ENCODE measurements at regions not wholly inside any gene's neighbourhood (a gene's known extent, or its start where the extent isn't known, plus 50 kb on each side); places are given as distances from the start of the nearest gene placed in this dataset.

DNA sequence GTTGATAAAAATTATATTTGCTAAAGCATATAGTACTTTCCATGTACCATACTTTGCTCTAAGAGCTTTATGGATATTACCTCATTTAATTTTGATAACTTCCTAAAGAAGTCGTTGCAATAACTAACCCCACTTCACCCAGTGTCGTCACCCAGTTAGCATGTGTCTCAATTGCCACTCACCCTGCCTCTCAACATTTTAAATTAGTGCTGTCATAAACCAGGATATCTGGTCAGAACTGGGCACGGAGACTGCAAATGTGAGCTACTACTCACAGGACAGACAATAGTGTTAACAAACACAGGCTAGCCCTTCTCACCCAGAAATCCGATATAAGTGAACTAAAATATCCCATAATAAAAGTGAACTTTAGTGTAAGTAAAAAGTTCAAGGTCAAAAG is 430.6 kb downstream of the KLF12 start:
- no peak overlapping the region for H3K4me2 ChIP-seq (ENCODE audit: low read length)
- no peak for TF ChIP-seq RAD21 (conservative IDR thresholded peaks at IDR 0.05)
- TF ChIP-seq, protein P1, sequence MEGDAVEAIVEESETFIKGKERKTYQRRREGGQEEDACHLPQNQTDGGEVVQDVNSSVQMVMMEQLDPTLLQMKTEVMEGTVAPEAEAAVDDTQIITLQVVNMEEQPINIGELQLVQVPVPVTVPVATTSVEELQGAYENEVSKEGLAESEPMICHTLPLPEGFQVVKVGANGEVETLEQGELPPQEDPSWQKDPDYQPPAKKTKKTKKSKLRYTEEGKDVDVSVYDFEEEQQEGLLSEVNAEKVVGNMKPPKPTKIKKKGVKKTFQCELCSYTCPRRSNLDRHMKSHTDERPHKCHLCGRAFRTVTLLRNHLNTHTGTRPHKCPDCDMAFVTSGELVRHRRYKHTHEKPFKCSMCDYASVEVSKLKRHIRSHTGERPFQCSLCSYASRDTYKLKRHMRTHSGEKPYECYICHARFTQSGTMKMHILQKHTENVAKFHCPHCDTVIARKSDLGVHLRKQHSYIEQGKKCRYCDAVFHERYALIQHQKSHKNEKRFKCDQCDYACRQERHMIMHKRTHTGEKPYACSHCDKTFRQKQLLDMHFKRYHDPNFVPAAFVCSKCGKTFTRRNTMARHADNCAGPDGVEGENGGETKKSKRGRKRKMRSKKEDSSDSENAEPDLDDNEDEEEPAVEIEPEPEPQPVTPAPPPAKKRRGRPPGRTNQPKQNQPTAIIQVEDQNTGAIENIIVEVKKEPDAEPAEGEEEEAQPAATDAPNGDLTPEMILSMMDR (IDR thresholded peaks at IDR 0.05; ENCODE audit: poor library complexity, severe bottlenecking), result no peak
- TF ChIP-seq, protein P2, sequence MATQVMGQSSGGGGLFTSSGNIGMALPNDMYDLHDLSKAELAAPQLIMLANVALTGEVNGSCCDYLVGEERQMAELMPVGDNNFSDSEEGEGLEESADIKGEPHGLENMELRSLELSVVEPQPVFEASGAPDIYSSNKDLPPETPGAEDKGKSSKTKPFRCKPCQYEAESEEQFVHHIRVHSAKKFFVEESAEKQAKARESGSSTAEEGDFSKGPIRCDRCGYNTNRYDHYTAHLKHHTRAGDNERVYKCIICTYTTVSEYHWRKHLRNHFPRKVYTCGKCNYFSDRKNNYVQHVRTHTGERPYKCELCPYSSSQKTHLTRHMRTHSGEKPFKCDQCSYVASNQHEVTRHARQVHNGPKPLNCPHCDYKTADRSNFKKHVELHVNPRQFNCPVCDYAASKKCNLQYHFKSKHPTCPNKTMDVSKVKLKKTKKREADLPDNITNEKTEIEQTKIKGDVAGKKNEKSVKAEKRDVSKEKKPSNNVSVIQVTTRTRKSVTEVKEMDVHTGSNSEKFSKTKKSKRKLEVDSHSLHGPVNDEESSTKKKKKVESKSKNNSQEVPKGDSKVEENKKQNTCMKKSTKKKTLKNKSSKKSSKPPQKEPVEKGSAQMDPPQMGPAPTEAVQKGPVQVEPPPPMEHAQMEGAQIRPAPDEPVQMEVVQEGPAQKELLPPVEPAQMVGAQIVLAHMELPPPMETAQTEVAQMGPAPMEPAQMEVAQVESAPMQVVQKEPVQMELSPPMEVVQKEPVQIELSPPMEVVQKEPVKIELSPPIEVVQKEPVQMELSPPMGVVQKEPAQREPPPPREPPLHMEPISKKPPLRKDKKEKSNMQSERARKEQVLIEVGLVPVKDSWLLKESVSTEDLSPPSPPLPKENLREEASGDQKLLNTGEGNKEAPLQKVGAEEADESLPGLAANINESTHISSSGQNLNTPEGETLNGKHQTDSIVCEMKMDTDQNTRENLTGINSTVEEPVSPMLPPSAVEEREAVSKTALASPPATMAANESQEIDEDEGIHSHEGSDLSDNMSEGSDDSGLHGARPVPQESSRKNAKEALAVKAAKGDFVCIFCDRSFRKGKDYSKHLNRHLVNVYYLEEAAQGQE (IDR thresholded peaks at IDR 0.05; ENCODE audit: borderline replicate concordance), result no peak
- TF ChIP-seq EP300 (conservative IDR thresholded peaks at IDR 0.05; ENCODE audit: poor library complexity, severe bottlenecking), result no peak
- TF ChIP-seq POLR2AphosphoS5 (IDR thresholded peaks at IDR 0.05), result no peak
- TF ChIP-seq TAF1 (IDR thresholded peaks at IDR 0.05; ENCODE audit: low read depth), result no peak
- no peak for TF ChIP-seq SMC3 (conservative IDR thresholded peaks at IDR 0.05; ENCODE audit: poor library complexity)
- TF ChIP-seq MXI1 (conservative IDR thresholded peaks at IDR 0.05; ENCODE audit: poor library complexity, severe bottlenecking), result no peak
- no peak for TF ChIP-seq EZH2 (IDR thresholded peaks at IDR 0.05; ENCODE audit: borderline replicate concordance, insufficient read depth, low read length, poor library complexity, severe bottlenecking)
- no peaks in the 10 kb centered on the region for H3K9me2 ChIP-seq (ENCODE audit: insufficient read depth, low read length)
- H3K36me3 ChIP-seq (ENCODE audit: insufficient read depth, low read length), result peaks cover 6% of the 10 kb centered on the region
- H3F3A ChIP-seq (ENCODE audit: insufficient read depth, low read length, poor library complexity, severe bottlenecking), result no peaks in the 10 kb centered on the region
- H3K27me3 ChIP-seq (ENCODE audit: insufficient read depth, low read depth, low read length), result no peaks in the 10 kb centered on the region
- H3K79me2 ChIP-seq (replicated peaks; ENCODE audit: insufficient read depth, low read length), result no peaks in the 10 kb centered on the region
- no peak overlapping the region for H3K9ac ChIP-seq (ENCODE audit: low read length)
- no peaks in the 10 kb centered on the region for H4K20me1 ChIP-seq (ENCODE audit: insufficient read depth)
- no peaks in the 10 kb centered on the region for H3K9me3 ChIP-seq (ENCODE audit: low read length)
- no peak overlapping the region for H3K4me3 ChIP-seq (ENCODE audit: low read length)
- H2AFZ ChIP-seq (ENCODE audit: low read depth, low read length), result no peak overlapping the region
- H3K27ac ChIP-seq (ENCODE audit: low read length), result no peak overlapping the region

DNA sequence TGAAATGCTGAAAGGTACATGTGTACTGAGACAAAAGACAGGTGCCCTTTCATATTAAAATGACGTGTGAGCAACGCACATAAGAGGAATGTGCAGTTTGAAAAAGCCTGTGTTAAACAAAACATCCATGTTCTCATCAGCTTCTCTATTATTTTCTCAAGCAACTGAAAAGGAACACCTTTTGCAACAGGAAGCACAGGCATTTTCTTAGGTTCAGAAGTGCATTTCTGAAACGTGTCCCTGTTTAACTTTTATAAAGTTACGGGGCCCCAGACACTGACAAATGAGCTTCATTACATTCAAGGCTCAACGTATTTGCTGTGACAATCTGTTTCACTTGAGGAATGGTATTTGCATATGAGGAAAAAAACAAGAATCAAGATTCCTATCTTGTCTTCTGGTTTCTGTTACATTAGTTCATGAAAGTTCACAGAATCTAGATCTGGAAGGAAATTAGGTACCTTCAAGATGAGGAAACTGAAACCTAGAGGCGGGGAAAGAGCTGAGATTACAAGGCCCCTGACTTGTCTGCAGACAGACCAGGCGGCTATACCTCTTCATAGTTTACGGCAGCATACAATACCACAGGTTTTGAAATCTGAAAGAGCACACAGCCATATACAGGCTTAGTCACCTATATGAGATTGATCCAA is 431.7 kb downstream of the KLF12 start:
- no peak overlapping the region for H3K4me3 ChIP-seq (ENCODE audit: low read length)
- no peak overlapping the region for H3K4me2 ChIP-seq (ENCODE audit: low read length)
- no peak overlapping the region for H3K27ac ChIP-seq (ENCODE audit: low read length)
- no peak overlapping the region for H2AFZ ChIP-seq (ENCODE audit: low read depth, low read length)
- peaks cover 6% of the 10 kb centered on the region for H3K36me3 ChIP-seq (ENCODE audit: insufficient read depth, low read length)
- no peak overlapping the region for H3K9ac ChIP-seq (ENCODE audit: low read length)
- H3K27me3 ChIP-seq (ENCODE audit: insufficient read depth, low read depth, low read length), result no peaks in the 10 kb centered on the region
- no peaks in the 10 kb centered on the region for H4K20me1 ChIP-seq (ENCODE audit: insufficient read depth)
- no peaks in the 10 kb centered on the region for H3K9me3 ChIP-seq (ENCODE audit: low read length)
- no peaks in the 10 kb centered on the region for H3K79me2 ChIP-seq (replicated peaks; ENCODE audit: insufficient read depth, low read length)
- H3K9me2 ChIP-seq (ENCODE audit: insufficient read depth, low read length), result no peaks in the 10 kb centered on the region
- TF ChIP-seq EZH2 (IDR thresholded peaks at IDR 0.05; ENCODE audit: borderline replicate concordance, insufficient read depth, low read length, poor library complexity, severe bottlenecking), result no peak
- TF ChIP-seq EP300 (conservative IDR thresholded peaks at IDR 0.05; ENCODE audit: poor library complexity, severe bottlenecking), result no peak
- TF ChIP-seq, protein P1 (IDR thresholded peaks at IDR 0.05; ENCODE audit: poor library complexity, severe bottlenecking), result no peak
- no peak for TF ChIP-seq RAD21 (conservative IDR thresholded peaks at IDR 0.05)
- no peak for TF ChIP-seq MXI1 (conservative IDR thresholded peaks at IDR 0.05; ENCODE audit: poor library complexity, severe bottlenecking)
- no peak for TF ChIP-seq TAF1 (IDR thresholded peaks at IDR 0.05; ENCODE audit: low read depth)
- no peak for TF ChIP-seq SMC3 (conservative IDR thresholded peaks at IDR 0.05; ENCODE audit: poor library complexity)
- TF ChIP-seq, protein P2 (IDR thresholded peaks at IDR 0.05; ENCODE audit: borderline replicate concordance), result no peak
- TF ChIP-seq POLR2AphosphoS5 (IDR thresholded peaks at IDR 0.05), result no peak
- no peaks in the 10 kb centered on the region for H3F3A ChIP-seq (ENCODE audit: insufficient read depth, low read length, poor library complexity, severe bottlenecking)

Data from neural cell (in vitro differentiated cells).